GM23338 (cell line): ENCODE measurements at regions not wholly inside any gene's neighbourhood (a gene's known extent, or its start where the extent isn't known, plus 50 kb on each side); places are given as distances from the start of the nearest gene placed in this dataset.

Source experiments
- ATAC-seq: fragments of 200-7000 bp; cut with Tn5 transposase; 3 replicates; pipeline ENCODE4 v1.9.1; 2020
- DNase-seq: peaks from one replicate; pipeline ENCODE4 v3.0.0-alpha.2; 2015; ENCODE audit warnings: low spot score
- H2AFZ ChIP-seq: fragments of 200-600 bp; sonication (generic); 2 replicates; pipeline ENCODE4 v1.8.0; 2016; ENCODE audit warnings: antibody characterized with exemption, mild to moderate bottlenecking, moderate library complexity
- H3F3A ChIP-seq: fragments of 200-600 bp; sonication (generic); replicated peaks from 2 replicates; pipeline ENCODE4 v1.8.0; 2017; ENCODE audit warnings: antibody characterized with exemption, mixed run types, low read depth
- H3K27ac ChIP-seq: fragments of 200-600 bp; sonication (generic); 2 replicates; pipeline ENCODE4 v1.6.1; 2016; ENCODE audit warnings: low read depth
- H3K27me3 ChIP-seq: fragments of 200-600 bp; sonication (generic); 2 replicates; pipeline ENCODE4 v1.8.0; 2016; ENCODE audit warnings: mild to moderate bottlenecking, mixed run types, moderate library complexity; ENCODE audit not compliant: insufficient read depth
- H3K36me3 ChIP-seq: fragments of 200-600 bp; sonication (generic); 2 replicates; pipeline ENCODE4 v1.8.0; 2016; ENCODE audit warnings: mild to moderate bottlenecking; ENCODE audit not compliant: insufficient read depth
- H3K4me1 ChIP-seq: fragments of 200-600 bp; sonication (generic); 2 replicates; pipeline ENCODE4 v1.8.0; 2016; ENCODE audit warnings: mild to moderate bottlenecking, moderate library complexity; ENCODE audit not compliant: insufficient read depth
- H3K4me2 ChIP-seq: fragments of 200-600 bp; sonication (generic); 2 replicates; pipeline ENCODE4 v1.7.1; 2017; ENCODE audit warnings: mixed run types
- H3K4me3 ChIP-seq: fragments of 200-600 bp; sonication (generic); 2 replicates; pipeline ENCODE4 v1.6.1; 2016; ENCODE audit warnings: mixed run types
- H3K79me2 ChIP-seq: fragments of 200-600 bp; sonication (generic); replicated peaks from 2 replicates; pipeline ENCODE4 v1.8.0; 2017; ENCODE audit warnings: mild to moderate bottlenecking; ENCODE audit not compliant: insufficient read depth
- H3K9me2 ChIP-seq: fragments of 200-600 bp; sonication (generic); 2 replicates; pipeline ENCODE4 v1.8.0; 2017; ENCODE audit not compliant: insufficient read depth
- H4K20me1 ChIP-seq: fragments of 200-600 bp; sonication (generic); replicated peaks from 2 replicates; pipeline ENCODE4 v1.8.0; 2017; ENCODE audit warnings: mild to moderate bottlenecking; ENCODE audit not compliant: insufficient read depth
- H3K27ac Mint-ChIP-seq: 2 replicates; pipeline ENCODE4 v1.8.0; 2020; ENCODE audit warnings: inconsistent platforms, mild to moderate bottlenecking, moderate library complexity, mixed read lengths
- H3K27me3 Mint-ChIP-seq: 3 replicates; pipeline ENCODE4 v1.8.0; 2022; ENCODE audit warnings: low read depth, mild to moderate bottlenecking, moderate library complexity, mixed read lengths, inconsistent platforms; ENCODE audit not compliant: insufficient read depth, poor library complexity
- H3K36me3 Mint-ChIP-seq: 3 replicates; pipeline ENCODE4 v1.8.0; 2021; ENCODE audit warnings: low read depth, mild to moderate bottlenecking, inconsistent platforms, moderate library complexity, mixed read lengths
- H3K4me1 Mint-ChIP-seq: 3 replicates; pipeline ENCODE4 v1.8.0; 2020; ENCODE audit warnings: mild to moderate bottlenecking, inconsistent platforms, mixed read lengths
- H3K4me3 Mint-ChIP-seq: 3 replicates; pipeline ENCODE4 v1.8.0; 2021; ENCODE audit warnings: moderate library complexity, mild to moderate bottlenecking, inconsistent platforms, mixed read lengths
- H3K9me3 Mint-ChIP-seq: 3 replicates; pipeline ENCODE4 v1.8.0; 2020; ENCODE audit warnings: moderate library complexity, mild to moderate bottlenecking, inconsistent platforms, mixed read lengths
- CTCF ChIP-seq, 2 experiments: fragments of 200-600 bp in 1 of 2; sonication (generic) in 1 of 2; conservative IDR thresholded peaks; 2 replicates each; pipeline versions ENCODE4 v1.5.1 to v1.6.1; 2016 to 2017; ENCODE audit warnings: antibody characterized with exemption in 2 of 2, low read depth in 2 of 2, mild to moderate bottlenecking in 2 of 2, moderate library complexity in 1 of 2
- ETS1 ChIP-seq: IDR thresholded peaks from 2 replicates; pipeline ENCODE4 v1.6.1; 2016; ENCODE audit warnings: antibody characterized with exemption
- JUNB ChIP-seq: IDR thresholded peaks from one replicate; pipeline ENCODE4 v1.6.1; 2016; ENCODE audit warnings: antibody characterized with exemption; ENCODE audit not compliant: unreplicated experiment
- NANOG ChIP-seq: IDR thresholded peaks from 2 replicates; pipeline ENCODE4 v1.6.1; 2016; ENCODE audit warnings: antibody characterized with exemption, borderline replicate concordance
- POLR2AphosphoS5 ChIP-seq: IDR thresholded peaks from 2 replicates; pipeline ENCODE4 v1.6.1; 2016; ENCODE audit warnings: antibody characterized with exemption, low read depth
- REST ChIP-seq: IDR thresholded peaks from one replicate; pipeline ENCODE4 v1.6.1; 2018; ENCODE audit warnings: antibody characterized with exemption; ENCODE audit not compliant: unreplicated experiment
- STAT1 ChIP-seq: IDR thresholded peaks from one replicate; pipeline ENCODE4 v1.6.1; 2016; ENCODE audit warnings: antibody characterized with exemption; ENCODE audit not compliant: unreplicated experiment
- ZNF114 ChIP-seq: fragments of 250-450 bp; sonication (Bioruptor Pico); IDR thresholded peaks from 2 replicates; pipeline ENCODE4 v1.5.0; 2020; ENCODE audit warnings: mild to moderate bottlenecking, moderate library complexity
- ZNF331 ChIP-seq: fragments of 250-450 bp; sonication (Bioruptor Pico); IDR thresholded peaks from 2 replicates; pipeline ENCODE4 v1.5.0; 2020; ENCODE audit warnings: low read depth, mild to moderate bottlenecking, moderate library complexity
- ZNF462 ChIP-seq: fragments of 250-450 bp; sonication (Bioruptor Pico); IDR thresholded peaks from 2 replicates; pipeline ENCODE4 v1.5.0; 2020; ENCODE audit warnings: mild to moderate bottlenecking, moderate library complexity

- TF ChIP-seq STAT1 (no peak), POLR2AphosphoS5 (no peak), REST (no peak), JUNB (no peak), ETS1 (no peak), ZNF114 (no peak)
Measured at GRCh38 chr16:86653285-86654006, 75.1 kb downstream of the FOXL1 start (continued).

- no peaks in the 10 kb centered on the region; the same call in 1 of the 3 replicates for H3K9me3 Mint-ChIP-seq
- no peak for ATAC-seq
- Histone ChIP-seq H3K27ac (no peak overlapping the region), H4K20me1 (no peaks in the 10 kb centered on the region), H3K79me2 (no peaks in the 10 kb centered on the region), H3K4me2 (no peak overlapping the region), H3K36me3 (no peaks in the 10 kb centered on the region), H3K27me3 (no peaks in the 10 kb centered on the region), H3K9me2 (0 out of 2 replicates have a peak, but pooled peaks cover 3% of the 10 kb centered on the region), H3K4me1 (no peaks in the 10 kb centered on the region), H3F3A (no peaks in the 10 kb centered on the region), H3K4me3 (no peak overlapping the region), H2AFZ (peak overlapping the region; percentile 7; the same call in 1 of the 2 replicates)
- no peaks in the 10 kb centered on the region for H3K36me3 Mint-ChIP-seq
- DNase-seq = no peak
- no peak overlapping the region for H3K27ac Mint-ChIP-seq
- no peaks in the 10 kb centered on the region for H3K27me3 Mint-ChIP-seq
- H3K4me1 Mint-ChIP-seq = no peaks in the 10 kb centered on the region
- no peak overlapping the region for H3K4me3 Mint-ChIP-seq
- TF ChIP-seq ZNF114 (no peak), ZNF462 (CRISPR knock-in tag) (no peak), STAT1 (no peak), ETS1 (no peak), CTCF (conservative IDR thresholded peaks at IDR 0.05; ENCODE audit: low read depth in 2 of 2) (no peak), ZNF331 (CRISPR knock-in tag) (no peak), JUNB (no peak), NANOG (no peak)
Measured at GRCh38 chr16:86657972-86658371, 79.6 kb downstream of the FOXL1 start.
